ENCODE measurements at regions not wholly inside any gene's neighbourhood (a gene's known extent, or its start where the extent isn't known, plus 50 kb on each side); places are given as distances from the start of the nearest gene placed in this dataset.
"Not testable (repeated sequence)": the region's sequence is repeated elsewhere in the genome, so short reads cannot be mapped to it uniquely, and the experiment has no call there.

DNA sequence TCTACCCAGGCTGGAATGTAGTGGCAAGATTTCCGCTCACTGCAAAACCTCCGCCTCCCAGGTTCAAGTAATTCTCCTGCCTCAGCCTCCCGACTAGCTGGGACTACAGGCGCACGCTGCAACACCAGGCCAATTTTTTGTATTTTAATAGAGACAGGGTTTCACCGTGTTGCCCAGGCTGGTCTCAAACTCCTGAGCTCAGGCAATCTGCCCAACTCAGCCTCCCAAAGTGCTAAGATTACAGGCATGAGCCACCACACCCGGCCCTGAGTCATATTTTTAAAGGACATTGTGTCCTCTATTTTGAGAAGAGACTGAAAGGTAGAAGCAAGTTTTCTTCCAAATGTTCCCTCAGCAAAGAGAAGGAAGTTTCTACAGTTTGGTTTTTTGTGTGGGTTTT is 227.1 kb downstream of the KCTD12 start:
- not testable (repeated sequence) for DNase-seq (ENCODE audit: low read depth in 2 of 2)

DNA sequence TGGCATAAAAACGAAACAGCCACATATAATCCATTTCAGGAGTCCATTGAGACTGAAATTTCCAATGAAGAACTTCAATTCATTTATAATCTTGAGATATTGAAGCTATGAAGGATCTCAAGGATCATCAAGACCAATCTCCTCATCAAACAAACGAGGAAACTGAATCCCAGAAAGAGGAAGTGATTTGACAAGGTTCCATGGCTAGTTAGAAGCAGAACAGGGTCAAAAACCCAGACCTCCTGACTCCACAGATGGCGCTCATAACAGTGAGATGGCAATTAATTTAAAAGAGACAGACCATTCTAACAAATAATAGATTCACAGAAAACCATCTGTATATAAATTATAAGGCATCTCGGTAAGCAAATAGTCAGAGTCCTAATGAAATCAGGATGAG is 229.7 kb downstream of the KCTD12 start:
- DNase-seq (ENCODE audit: low read depth in 2 of 2): no peak

DNA sequence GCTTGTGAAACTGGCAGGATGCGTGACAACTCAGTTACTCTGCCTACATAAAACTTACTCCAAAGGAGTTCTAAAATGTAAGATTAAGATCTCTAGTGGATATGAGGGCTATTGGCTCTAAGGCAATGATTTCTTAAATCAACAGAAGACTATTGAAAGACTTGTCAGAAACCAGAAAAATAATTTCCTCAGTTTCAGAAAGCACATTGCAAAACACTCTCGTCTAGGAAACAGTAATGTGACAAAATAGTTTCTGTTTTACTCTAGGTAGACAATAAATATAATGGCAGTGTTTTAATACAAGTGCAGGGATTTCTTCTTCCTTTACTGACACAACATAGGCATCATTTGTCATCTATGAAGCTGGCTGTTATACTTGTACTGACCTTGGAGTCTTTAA is 230.1 kb downstream of the KCTD12 start:
- no peak for DNase-seq (ENCODE audit: low read depth in 2 of 2)

DNA sequence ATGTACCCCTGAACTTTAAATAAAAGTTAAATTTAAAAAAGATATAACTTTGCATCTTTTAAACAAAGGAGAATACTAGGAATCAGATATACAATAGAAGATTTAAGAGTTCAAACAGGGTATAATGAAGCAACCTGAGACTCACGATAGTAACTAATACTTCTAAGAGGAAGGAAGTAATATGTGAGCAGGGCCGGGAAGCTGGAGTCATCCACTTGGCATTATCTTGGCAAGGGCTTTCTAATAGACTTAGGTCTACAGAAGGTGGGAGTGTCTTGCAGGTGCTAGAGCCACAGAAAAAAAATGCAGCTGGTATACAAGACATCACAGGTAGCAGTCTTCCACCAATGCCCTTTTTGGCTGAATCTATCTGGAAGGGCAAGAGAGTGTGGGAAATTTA is 231.9 kb downstream of the KCTD12 start:
- DNase-seq (ENCODE audit: low read depth in 2 of 2): no peak

DNA sequence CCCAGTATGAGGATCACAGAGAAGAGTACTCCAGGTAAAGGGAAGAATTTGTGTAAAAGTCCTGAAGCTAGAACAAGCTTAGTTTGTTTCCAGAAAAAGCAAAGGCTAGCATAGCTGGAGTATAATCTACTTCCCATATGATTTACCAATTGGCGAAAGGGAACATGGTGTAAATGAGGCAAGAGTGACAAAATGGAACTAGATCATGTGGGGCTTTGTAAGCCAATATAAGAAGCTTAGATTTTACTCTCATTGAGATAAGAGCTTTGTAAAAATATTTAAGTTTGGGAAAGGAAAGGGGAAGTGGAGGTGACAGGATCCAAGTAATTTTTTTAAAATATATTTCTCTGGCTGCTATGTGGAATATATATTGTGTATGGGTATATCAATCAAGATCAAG is 234.9 kb downstream of the KCTD12 start:
- no peak for DNase-seq (ENCODE audit: low read depth in 2 of 2)

DNA sequence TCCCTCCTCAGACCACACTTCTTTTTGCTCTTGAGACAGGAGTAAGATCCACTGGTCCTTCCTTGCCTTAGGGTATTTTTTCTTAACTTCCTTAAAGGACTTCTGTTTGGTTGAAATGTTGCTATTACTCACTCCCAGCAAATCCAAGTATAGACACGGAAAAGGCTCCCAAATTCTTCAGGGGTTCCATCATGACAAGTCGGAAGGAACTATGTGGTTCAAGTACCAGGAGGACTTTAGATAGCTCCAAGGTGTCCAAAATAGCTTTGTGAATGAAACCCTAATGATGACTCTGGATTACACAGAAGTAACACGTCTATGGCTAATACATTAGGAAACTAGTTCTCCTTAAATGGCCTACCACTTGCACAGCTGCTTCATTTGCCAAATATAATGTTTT is 238.7 kb downstream of the KCTD12 start:
- DNase-seq (ENCODE audit: low read depth in 2 of 2): no peak

DNA sequence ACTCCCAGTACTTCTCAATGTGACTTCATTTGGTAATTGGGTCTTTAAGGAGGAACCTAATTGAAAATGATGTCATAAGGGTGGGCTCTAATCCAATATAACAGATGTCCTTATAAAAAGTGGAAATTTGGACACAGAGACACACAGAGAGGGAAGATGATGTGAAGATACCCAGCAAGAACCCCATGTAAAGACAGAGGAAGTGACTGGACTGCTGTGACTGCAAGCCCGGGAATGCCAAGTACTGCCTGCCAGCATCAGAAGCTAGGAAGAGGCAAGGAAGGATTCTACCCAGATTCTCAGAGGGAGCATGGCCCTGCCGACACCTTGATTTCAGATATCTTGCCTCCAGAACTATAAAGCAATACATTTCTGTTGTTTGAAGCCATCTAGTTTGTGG is 239.3 kb downstream of the KCTD12 start:
- DNase-seq (ENCODE audit: low read depth in 2 of 2): no peak

DNA sequence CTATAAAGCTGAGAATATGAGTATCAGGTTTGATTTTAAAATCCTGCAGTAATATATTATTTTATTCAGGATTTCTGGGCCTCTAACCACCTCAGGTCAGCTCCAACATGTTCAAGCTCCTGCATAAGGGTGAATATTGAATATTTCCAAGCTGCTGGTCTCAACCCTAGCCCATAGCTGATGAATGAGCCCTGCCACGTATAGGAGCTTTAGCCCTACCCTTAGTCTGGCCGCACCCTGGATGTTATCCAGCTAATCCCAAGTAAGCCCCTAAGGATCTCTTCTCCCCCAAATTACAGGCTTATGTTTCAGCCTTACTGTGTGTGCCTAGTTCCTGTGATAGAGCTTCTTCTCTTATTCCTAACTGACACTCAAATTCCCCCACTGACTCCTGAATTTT is 240.6 kb downstream of the KCTD12 start:
- DNase-seq (ENCODE audit: low read depth in 2 of 2): no peak

DNA sequence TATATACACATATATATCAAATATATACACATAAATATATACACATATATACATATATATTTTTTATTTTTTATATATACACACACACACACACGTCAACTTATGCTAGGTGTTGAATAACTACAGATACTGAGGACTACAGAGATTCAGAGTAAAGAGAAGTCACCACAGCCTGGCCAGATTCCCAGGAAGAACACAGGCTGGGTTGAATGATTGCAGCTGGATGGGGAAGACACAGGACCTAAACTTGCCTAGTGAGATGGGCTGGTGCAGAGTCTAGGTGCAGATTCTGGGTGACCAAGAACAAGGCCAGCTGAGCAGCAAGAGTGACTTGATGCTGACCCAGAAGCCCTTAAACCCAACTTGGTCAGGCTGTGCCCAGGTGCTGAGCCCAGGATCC is 241.3 kb downstream of the KCTD12 start:
- DNase-seq (ENCODE audit: low read depth in 2 of 2): no peak

DNA sequence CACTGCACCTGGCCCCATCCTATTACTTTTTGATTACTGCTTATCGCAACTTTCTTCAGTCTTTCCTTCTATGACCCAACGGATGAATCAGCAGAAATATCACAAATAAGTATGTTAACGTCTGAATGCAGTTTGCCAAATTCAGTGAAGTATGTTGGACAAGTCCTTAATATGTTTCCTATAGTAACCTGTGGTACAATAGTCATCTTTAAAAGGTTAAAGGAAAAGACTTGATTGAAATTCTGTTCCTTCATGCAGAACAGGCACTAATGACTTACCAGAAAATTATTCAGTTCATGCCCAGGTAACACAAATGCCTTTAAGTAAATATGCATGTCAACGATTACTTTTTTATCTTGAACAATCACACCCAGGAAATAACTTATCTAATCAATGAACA is 242.6 kb downstream of the KCTD12 start:
- DNase-seq (ENCODE audit: low read depth in 2 of 2): no peak

DNA sequence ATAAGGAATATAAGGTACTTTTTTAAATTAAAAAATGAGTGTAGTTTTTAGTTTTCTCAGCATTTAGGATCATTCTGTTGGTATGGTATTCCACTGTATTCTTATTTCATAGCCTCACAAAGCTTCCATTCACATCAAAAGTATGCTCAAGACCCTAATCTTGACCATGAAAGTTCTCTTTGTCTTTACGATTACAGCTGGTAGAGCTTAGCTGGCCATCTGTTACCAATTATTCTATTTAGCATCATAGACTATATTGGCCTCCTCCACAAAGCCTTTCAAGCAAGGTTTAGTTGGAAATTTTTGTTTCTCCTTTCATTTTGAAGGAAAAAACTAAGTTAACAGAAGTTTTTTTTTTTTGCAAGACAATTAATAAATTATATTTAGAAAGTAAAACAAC is 245.1 kb downstream of the KCTD12 start:
- DNase-seq (ENCODE audit: low read depth in 2 of 2): no peak

DNA sequence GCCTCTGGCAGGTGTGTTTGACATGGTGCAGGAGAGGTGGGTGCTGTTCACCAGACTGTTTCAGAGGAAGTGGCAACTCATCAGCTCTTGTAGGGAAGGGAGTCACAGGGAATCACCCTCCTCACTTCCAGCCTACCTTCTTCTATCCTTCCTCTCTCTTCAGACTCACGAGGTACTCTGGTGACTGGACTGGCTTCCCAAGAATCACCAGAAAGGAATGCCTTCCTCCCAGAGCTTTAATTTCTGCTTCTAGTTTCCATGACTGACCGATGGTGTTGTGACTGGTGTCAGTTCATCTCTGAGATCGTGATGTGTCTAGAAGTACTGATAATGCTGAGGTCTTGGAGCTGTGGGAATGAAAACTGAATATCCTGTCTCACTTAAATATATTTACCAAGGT is 247.3 kb downstream of the KCTD12 start:
- DNase-seq (ENCODE audit: low read depth in 2 of 2): no peak

DNA sequence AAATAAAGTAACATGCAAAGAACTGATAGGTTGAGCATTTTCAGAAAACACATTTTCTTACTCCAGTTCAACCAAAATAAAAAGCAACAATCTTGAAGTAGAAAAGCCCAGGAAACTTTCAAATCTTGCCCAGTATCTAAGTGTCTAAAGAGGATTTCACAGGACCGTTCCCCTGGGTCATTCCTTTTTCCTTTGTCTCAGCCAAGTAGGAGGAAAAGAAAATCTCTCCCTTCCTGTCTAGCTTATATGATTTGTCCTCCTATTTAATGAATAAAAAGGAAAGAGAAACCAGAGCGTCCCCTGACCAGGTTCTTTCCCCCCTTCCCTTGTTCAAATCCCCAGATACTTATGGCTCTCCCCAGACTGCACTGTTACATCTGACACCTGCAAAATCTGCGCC is 248.0 kb downstream of the KCTD12 start:
- DNase-seq (ENCODE audit: low read depth in 2 of 2): no peak

DNA sequence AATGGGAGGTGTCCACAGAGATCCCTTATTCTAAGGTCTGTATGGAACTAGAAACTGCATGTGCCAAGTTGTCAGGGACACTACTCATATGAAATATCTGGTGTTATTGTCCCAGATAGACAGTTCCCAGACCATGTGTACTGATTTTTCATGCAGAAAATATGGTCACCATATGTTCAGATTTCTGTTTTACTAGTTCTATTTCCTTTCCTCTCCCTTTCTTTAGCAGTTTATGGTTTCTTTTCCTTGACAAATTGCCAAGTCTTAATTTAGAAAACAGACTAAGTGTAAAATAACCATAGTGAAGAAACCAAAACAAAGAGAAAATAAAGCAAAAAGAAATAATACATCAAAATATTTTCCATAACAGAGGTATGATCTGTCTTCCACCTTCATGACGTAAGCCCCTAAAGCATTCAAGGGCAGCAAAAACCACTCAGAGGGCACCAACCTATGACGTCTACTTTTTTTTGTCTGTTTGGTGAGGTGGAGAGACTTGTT is 248.5 kb downstream of the KCTD12 start:
- no peak for DNase-seq (ENCODE audit: low read depth in 2 of 2)

DNA sequence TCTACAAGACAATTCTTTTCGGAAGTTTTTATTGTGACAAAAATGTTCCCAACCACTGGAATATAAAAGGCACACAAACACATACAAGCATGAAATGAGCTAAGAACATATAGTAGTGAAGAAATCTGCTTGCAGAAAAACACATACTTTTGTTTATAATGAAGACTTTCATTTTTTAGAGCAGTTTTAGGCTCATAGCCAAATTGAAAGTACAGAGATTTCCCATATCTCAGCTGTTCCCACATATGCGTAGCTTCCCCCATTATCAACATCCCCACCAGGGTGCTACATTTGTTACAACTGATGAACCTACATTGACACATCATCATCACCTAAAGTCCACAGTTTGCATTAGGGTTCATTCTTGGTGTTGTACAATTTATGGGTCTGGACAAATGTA is 249.4 kb downstream of the KCTD12 start:
- no peak for DNase-seq (ENCODE audit: low read depth in 2 of 2)

DNA sequence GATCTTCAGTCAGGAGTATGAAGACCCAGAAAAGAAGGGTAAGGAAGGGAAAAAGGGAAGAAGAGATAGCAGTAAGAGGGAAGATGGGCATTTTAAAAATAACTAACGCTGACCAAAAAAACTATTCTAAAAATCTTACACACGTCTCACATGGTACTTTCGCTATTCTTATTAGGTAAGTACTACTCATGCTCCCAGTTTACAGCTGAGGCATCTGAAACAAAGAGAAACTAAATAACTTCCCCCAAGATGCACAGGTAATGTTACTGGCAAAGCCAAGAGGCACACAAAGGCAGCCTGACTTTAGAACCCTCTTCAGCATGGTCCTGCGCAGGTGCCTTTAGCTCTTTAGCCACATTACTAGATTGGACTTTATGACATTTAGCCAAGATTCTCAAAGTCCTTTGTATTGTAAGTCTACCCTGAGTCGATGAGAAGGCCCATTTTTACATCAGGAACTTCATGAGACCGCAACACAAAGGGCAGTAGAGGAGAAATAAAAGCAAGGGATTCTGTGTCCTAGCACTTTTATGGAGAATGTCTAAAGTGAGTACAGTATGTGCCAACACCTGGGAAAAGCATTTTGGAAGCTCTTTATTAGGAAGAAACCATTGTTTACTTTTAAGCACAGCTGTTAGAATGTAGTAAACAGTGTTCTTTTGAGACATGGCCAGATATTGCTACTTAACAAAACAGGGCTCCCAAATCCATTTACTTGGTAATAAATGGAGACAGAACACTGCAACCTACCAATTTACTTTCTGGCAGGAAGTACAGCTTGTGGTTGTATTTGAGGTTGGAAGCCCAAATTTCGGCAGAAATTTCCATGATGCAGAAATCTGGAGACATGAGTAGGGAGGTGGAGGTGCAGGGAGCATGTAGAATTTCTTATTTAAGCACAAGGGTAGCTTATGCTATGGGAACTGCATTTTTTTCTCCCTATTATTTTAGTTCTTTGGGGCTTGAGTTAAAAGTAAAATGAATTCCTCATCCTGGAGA is 250.7 kb downstream of the KCTD12 start:
- no peak for DNase-seq (ENCODE audit: low read depth in 2 of 2)

DNA sequence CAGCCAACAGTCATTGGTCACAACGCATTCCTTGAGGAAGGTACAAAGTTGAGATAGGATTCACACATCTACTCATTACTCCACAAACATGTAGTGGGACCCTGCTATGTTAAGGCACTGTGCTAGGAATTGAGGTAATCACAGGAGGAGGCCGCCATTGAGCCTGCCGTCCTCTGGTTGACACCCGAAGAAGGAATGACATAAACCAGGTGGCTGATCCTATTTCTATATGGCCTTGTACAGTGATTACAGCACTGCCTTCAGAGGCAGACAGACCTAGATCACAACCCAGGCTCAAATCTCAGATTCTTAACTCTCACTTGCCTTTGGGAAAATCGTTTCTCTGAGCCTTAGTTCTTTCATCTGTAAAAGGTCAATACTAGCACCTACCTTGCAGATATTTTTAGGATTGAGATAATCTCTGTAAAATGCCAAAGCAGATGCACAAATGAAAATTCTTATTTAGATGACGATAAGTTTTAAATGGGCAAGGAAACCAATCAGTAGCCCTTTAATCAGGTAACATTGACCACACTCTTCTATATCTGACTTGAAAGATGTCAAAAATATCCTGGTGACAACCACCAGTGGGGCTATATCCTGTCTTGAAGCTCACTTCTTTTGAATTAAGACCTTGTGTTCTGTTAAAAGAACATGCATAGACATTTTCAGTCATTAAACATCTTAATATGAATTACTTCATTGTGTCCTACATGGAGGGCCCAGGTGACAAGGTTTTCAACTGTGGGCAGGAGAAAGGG is 251.6 kb downstream of the KCTD12 start:
- DNase-seq (ENCODE audit: low read depth in 2 of 2): no peak

DNA sequence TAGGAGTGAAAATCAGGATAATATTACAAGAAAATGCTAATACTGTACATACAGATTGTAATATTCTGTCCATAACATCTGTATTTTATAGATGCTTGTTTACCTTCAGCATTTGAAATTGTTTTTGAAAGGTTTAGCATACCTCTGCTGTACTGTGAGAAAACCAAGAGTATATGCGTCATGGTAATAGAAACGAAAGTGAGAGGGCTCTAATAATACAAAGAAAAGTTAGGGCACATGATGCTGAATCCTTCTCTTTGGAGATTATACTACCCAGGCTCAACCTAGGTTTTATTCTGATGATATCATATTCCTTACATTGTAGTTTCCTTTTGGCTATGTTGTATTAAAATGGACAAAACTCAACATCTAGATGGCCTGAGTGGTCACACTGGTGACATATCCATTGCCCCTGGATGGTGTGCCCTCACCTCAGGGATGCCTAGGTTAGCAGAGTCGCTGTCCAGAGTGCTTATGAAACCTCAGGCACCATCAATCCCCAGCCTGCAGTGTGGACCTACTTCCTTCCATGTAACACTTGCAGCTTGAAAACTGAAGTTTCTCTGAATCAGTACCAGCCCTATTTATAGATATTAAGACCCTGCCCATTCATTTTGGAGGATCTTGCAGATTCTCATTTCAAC is 253.7 kb downstream of the KCTD12 start:
- no peak for DNase-seq (ENCODE audit: low read depth in 2 of 2)

DNA sequence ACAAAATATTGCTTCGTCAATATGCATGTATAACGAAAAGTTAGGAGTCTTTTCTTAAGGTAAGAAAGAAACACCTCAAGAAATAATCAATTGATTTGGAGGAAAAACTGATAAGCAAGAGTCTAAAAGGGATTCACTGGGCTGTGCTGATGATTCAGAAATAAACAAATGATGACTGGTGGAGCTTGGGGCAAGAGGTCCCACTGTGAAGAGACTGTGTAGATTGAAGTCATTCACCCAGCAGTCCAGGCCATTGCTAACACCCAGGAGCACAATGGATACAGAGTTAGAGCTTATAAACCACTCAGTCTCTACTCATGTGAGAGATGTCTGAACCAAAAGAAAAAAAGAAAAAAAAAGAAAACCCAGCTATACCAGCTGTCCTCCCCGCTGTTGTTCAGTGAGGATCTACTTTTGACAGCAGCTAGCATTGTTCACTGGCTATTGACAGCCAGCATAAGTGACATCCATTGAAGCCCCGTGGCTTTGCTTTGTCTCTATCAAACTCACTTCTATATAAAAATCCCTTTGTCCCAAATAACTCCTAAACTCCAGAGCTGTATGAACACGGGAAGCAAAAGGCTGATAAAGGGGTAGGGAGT is 255.5 kb downstream of the KCTD12 start:
- no peak for DNase-seq (ENCODE audit: low read depth in 2 of 2)

DNA sequence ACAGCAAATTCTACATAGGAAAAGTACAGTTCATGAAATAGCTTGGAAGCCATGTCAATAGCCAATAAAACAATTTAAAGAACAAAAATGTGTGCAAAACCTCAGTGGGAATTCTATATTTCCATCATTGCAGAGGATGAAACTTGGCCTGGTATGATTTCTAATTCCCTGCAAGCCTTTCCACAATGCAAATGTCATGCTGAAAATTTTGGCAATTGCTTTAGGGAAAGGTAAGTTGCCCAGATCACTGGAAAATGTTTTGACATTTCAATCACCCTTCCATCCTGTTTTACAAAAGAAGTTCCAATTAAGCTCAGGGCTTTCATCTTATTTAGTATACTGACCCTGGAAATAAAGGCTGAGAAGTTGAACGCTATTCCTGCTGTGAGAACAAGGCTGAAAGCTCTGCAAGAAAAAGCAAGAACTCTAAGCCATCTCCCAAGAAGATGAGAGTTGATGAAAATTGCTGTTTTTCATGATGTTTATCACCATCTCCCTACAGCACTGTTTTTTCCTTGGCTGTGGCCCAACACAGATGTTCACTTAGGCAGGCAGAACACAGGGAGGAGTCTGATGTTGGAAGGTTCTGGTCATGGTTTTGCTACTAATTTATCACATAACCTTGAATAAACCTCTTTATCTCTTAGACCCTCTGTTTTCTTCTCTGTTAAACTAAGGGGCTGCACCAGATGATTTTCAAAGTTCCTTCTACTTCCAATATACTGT is 263.7 kb downstream of the KCTD12 start:
- DNase-seq (ENCODE audit: low read depth in 2 of 2): no peak

DNA sequence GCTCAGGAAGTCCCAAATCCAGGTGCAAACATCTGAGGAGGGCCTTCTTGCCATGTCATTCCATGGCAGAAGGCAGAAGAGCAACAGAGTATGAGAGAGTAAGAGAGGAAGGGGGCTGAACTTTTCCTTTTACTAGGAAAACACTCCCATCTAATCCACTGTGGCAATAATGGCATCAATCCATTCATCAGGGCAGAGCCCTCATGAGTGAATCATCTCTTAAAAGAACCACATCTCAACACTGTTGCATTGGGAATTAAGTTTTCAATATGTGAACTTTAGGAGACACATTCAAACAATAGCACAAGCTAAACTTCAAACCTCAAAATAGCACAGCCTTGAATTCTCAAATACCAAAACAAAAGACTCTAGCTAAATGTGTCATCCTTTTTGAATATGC is 264.5 kb downstream of the KCTD12 start:
- no peak for DNase-seq (ENCODE audit: low read depth in 2 of 2)
